Activated CD4-positive, alpha-beta T cell treated with anti-CD3 and anti-CD28 coated beads, Interleukin-2, amount 10 ng/mL, durations not matched to agents 7 days and 5 days (primary cell): ENCODE measurements at regions not wholly inside any gene's neighbourhood (a gene's known extent, or its start where the extent isn't known, plus 50 kb on each side); places are given as distances from the start of the nearest gene placed in this dataset.

Experiments used
- CTCF ChIA-PET: fragments of 350-600 bp; sonication (Branson Sonifier 250); formaldehyde crosslinking; loops from one replicate; lab custom pipeline; 2021; ENCODE audit warnings: antibody characterized with exemption; lab: Charles Lee
- POLR2A ChIA-PET: fragments of 350-600 bp; sonication (Branson Sonifier 250); formaldehyde crosslinking; loops from one replicate; lab custom pipeline; 2021; ENCODE audit warnings: antibody characterized with exemption; lab: Charles Lee
- DNase-seq: peaks from one replicate; pipeline ENCODE4 v3.0.0-alpha.2; 2020
- H3K27ac Mint-ChIP-seq: one replicate; pipeline ENCODE4 v1.8.0; 2021; ENCODE audit warnings: mild to moderate bottlenecking, moderate library complexity, mixed read lengths
- H3K27me3 Mint-ChIP-seq: one replicate; pipeline ENCODE4 v1.8.0; 2021; ENCODE audit warnings: mixed read lengths
- H3K36me3 Mint-ChIP-seq: one replicate; pipeline ENCODE4 v1.8.0; 2021; ENCODE audit warnings: low read depth, mixed read lengths
- H3K4me1 Mint-ChIP-seq: one replicate; pipeline ENCODE4 v1.8.0; 2021; ENCODE audit warnings: mixed read lengths
- H3K4me3 Mint-ChIP-seq: one replicate; pipeline ENCODE4 v1.8.0; 2021; ENCODE audit warnings: mild to moderate bottlenecking, moderate library complexity, mixed read lengths
- H3K9me3 Mint-ChIP-seq: one replicate; pipeline ENCODE4 v1.8.0; 2021; ENCODE audit warnings: mixed read lengths

DNA sequence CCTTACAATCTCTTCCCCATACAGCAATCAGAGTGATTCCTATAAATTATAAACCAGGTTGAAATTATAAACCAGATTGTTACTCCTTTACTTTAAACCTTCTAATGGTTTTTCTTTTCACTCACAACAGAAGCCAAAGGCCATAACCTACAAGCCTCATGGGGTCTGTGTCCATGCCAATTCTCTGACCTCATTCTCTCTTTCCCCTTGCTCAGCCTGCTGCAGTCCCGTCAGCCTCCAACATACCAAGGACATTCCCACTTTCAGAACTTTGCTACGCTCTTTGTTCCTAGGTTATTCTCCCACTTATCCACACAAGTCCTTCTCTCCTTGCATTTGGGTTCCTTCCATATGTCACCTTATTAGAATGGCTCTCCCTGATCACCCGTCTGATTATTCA is 277.9 kb upstream of the TCF21 start:
- Mint-ChIP-seq H3K4me3 (no peak overlapping the region), H3K27ac (no peak overlapping the region), H3K27me3 (no peaks in the 10 kb centered on the region), H3K9me3 (no peaks in the 10 kb centered on the region), H3K4me1 (no peaks in the 10 kb centered on the region), H3K36me3 (no peaks in the 10 kb centered on the region)
- POLR2A ChIA-PET, result no interaction called here
- CTCF ChIA-PET, result no interaction called here
- no peak for DNase-seq

DNA sequence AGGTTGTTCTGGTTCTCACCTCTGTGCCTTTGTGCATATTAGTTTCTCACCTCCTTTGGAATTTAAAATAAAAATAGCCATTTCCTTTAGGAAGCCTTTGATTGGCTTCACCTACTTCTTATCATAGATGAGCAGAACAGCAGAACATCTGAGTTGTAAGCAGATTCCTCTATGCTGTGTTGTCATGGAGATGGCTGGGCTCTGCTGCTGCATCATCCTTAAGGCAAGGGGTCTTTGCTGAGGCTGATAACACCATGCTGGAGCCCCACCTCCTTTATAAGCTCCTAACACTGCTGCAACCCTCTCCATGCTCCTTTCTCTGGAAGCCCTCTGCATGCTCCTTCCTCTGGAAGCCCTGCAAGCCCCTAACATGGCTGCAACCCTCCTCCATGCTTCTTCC is 276.5 kb upstream of the TCF21 start:
- no peak for DNase-seq
- no peaks in the 10 kb centered on the region for H3K36me3 Mint-ChIP-seq
- ChIA-PET CTCF (no interaction called here), POLR2A (no interaction called here)
- H3K9me3 Mint-ChIP-seq, result no peaks in the 10 kb centered on the region
- no peaks in the 10 kb centered on the region for H3K27me3 Mint-ChIP-seq
- no peaks in the 10 kb centered on the region for H3K4me1 Mint-ChIP-seq
- H3K4me3 Mint-ChIP-seq, result no peak overlapping the region
- H3K27ac Mint-ChIP-seq, result no peak overlapping the region

DNA sequence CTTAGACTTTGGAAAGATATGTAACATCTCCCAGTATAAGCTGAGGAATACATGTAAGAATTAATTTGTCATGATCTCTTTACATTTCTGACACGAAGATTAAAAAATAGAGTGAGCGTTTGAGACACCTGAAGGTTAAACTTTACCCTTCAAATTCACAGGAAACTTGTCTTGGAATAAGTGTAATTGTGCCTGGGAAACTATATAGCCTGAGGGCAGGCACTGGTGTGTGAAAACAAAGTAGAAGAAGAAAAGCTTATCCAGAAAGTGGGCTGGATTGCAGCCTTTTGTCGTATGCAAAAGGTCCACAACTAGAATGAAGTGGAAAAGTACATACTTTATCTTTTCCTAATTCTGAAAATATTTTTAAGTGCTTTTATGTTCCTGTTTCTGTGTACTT is 275.7 kb upstream of the TCF21 start:
- Mint-ChIP-seq H3K27me3 (no peaks in the 10 kb centered on the region), H3K4me3 (no peak overlapping the region), H3K27ac (no peak overlapping the region), H3K9me3 (no peaks in the 10 kb centered on the region), H3K36me3 (no peaks in the 10 kb centered on the region), H3K4me1 (no peaks in the 10 kb centered on the region)
- ChIA-PET CTCF (no interaction called here), POLR2A (no interaction called here)
- no peak for DNase-seq

DNA sequence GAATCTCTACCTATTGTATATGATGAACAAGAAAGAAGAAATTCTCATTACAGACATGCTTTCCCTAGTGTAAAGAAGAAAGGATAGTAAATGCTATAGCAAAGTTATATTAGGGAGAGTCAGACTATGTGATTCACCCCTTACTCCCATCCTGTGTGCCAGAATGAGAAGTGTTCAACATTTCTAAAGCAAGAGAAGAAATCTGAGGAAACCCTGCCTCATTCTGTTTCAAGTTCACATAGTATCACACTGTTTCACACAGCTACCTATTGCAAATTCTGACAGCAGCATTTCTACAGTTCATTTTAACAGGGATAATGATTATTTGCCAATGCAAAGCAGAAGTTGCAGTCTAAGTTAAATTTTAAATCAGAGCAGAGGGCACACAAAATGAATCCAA is 267.2 kb upstream of the TCF21 start:
- no peak overlapping the region for H3K4me3 Mint-ChIP-seq
- POLR2A ChIA-PET, result no interaction called here
- no peak for DNase-seq
- H3K27me3 Mint-ChIP-seq, result no peaks in the 10 kb centered on the region
- CTCF ChIA-PET, result no interaction called here
- no peaks in the 10 kb centered on the region for H3K36me3 Mint-ChIP-seq
- no peaks in the 10 kb centered on the region for H3K4me1 Mint-ChIP-seq
- no peak overlapping the region for H3K27ac Mint-ChIP-seq
- no peaks in the 10 kb centered on the region for H3K9me3 Mint-ChIP-seq

DNA sequence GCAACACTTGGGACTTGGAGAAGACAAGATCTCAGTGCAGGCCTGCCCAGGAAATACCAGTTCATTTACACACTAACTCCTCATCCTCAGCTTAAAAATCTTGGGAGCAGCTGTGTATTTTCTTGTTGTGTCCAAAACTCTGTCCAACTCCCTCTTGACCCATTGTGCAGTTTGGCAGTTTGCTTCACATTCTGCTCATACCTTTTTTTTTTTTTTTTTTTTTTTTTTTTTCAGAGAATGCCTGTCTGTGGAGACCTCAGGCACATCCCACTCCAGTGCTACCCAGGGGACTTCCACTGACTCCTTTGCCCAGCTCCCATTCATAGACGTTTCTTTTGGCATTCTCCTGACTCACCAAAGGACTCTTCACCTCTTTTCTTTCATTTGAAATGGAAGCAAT is 265.8 kb upstream of the TCF21 start:
- Mint-ChIP-seq H3K36me3 (no peaks in the 10 kb centered on the region), H3K4me1 (no peaks in the 10 kb centered on the region), H3K27me3 (no peaks in the 10 kb centered on the region), H3K27ac (no peak overlapping the region), H3K4me3 (no peak overlapping the region), H3K9me3 (no peaks in the 10 kb centered on the region)
- ChIA-PET POLR2A (no interaction called here), CTCF (no interaction called here)
- no peak for DNase-seq

DNA sequence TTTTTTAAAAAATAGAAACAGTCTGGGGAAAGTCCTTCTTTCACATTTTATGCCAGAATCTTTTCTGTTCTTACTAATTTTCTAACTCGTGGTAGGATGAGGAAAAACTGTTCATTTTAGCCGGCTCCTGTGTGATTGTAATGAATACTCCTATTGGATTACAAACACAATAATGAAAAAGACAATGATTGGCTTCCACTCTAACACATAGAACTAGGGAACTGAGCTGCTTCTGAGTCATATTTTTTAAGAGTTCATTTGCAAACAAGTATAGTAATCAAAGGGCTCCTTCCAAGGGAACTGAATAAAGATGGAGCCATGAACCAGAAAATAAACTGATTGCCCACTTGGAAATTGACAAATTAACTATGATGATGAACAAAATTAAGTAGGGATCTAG is 265.3 kb upstream of the TCF21 start:
- no peak for DNase-seq
- CTCF ChIA-PET, result no interaction called here
- H3K27ac Mint-ChIP-seq, result no peak overlapping the region
- H3K4me3 Mint-ChIP-seq, result no peak overlapping the region
- no peaks in the 10 kb centered on the region for H3K36me3 Mint-ChIP-seq
- no peaks in the 10 kb centered on the region for H3K27me3 Mint-ChIP-seq
- H3K4me1 Mint-ChIP-seq, result no peaks in the 10 kb centered on the region
- no peaks in the 10 kb centered on the region for H3K9me3 Mint-ChIP-seq
- POLR2A ChIA-PET, result no interaction called here

DNA sequence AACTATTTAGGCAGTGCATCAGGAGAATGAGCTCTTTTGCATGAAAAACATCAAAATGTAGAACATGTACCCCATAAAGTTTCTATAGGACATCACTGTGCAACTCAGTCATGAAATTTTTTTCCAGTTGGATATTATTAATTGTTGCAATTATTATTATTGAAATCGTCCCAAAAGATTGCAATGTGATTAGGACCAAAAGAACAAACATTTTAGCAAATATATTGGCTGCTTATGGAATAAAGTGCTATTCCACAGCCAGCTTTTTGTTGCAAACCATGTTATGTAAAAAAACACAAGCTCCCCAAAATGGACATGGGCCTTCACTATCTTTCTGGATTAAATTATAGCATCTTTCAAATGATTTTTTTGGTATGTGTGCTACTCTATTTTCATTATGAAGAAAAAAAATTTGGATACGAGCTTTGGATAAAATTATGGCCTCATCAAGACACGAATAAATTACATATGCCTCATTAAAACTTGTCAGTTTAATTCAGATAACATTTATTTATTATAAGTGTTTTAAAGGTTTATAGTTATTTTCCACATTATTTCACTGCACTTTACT is 262.7 kb upstream of the TCF21 start:
- Mint-ChIP-seq H3K27ac (no peak overlapping the region), H3K27me3 (no peaks in the 10 kb centered on the region), H3K9me3 (no peaks in the 10 kb centered on the region), H3K36me3 (no peaks in the 10 kb centered on the region), H3K4me3 (no peak overlapping the region), H3K4me1 (no peaks in the 10 kb centered on the region)
- CTCF ChIA-PET, result no interaction called here
- POLR2A ChIA-PET, result interaction anchor here (0.6 kb wide), 1 partner anchor 10 kb away, joined by 4 read pairs; no protein-coding TSS in a partner anchor
- no peak for DNase-seq

DNA sequence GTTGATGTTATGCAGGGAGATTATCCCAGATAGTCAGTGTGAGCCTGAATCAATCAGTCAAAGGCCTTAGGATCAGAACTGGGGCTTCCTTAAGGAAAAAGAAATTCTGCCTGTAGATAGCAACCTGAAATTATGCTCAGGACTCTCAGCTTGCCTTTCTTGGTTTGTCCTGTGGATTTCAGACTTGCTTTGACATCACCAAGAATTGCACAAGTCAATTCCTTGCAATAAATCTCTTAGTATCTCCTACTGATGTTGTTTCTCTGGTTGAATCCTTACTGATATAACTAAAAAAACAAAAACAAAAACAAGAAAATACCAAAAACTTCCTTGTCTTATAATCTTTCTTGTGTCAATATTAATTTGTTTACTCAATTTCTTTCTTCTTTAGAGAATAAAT is 258.9 kb upstream of the TCF21 start:
- Mint-ChIP-seq H3K9me3 (no peaks in the 10 kb centered on the region), H3K27ac (no peak overlapping the region), H3K36me3 (no peaks in the 10 kb centered on the region), H3K4me3 (no peak overlapping the region), H3K4me1 (no peaks in the 10 kb centered on the region), H3K27me3 (no peaks in the 10 kb centered on the region)
- POLR2A ChIA-PET, result no interaction called here
- CTCF ChIA-PET, result no interaction called here
- no peak for DNase-seq

DNA sequence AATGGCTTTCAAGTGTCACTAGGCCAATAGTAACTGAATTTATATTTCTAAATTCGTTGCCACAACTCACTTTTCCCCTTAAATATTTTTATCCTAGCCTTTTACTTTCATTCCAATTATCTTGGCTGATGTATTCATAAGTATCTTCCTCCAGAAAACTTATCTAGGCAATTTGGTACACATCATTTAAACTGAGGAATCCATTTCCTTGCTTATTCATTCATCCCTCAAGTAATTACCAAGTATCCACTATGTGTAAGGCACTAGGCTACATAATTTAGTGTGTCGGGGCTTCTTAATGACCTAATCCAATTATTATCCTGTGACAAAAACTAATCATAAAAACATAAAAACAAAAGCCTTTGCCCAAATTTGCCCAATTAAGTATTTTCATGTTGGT is 258.3 kb upstream of the TCF21 start:
- ChIA-PET POLR2A (no interaction called here), CTCF (no interaction called here)
- no peak for DNase-seq
- no peaks in the 10 kb centered on the region for H3K27me3 Mint-ChIP-seq
- H3K36me3 Mint-ChIP-seq, result no peaks in the 10 kb centered on the region
- H3K27ac Mint-ChIP-seq, result no peak overlapping the region
- H3K9me3 Mint-ChIP-seq, result no peaks in the 10 kb centered on the region
- H3K4me1 Mint-ChIP-seq, result no peaks in the 10 kb centered on the region
- no peak overlapping the region for H3K4me3 Mint-ChIP-seq

DNA sequence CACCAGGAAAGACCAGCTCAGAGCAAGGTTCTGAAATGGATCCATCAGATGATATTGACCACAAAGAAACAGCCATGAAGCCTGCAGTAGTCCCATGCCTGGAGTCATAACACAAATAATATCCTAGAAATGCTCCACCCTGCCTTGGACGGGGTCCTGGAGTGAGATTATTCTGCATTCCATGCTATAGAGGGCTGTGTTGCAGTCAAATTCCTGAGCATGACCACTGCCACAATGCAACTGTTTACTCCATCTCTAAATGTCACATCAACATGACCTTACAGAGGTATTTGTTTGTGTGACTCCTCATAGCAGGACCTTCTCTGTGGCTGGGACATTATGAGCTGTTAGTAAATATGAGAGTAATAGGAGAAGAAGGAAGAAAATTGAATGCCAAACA is 257.5 kb upstream of the TCF21 start:
- no peaks in the 10 kb centered on the region for H3K36me3 Mint-ChIP-seq
- H3K4me3 Mint-ChIP-seq, result no peak overlapping the region
- no peaks in the 10 kb centered on the region for H3K9me3 Mint-ChIP-seq
- CTCF ChIA-PET, result interaction anchor here (1.3 kb wide), 1 partner anchor 13 kb away, joined by 3 read pairs; no protein-coding TSS in a partner anchor
- no peak overlapping the region for H3K27ac Mint-ChIP-seq
- DNase-seq, result no peak
- no peaks in the 10 kb centered on the region for H3K27me3 Mint-ChIP-seq
- POLR2A ChIA-PET, result no interaction called here
- no peaks in the 10 kb centered on the region for H3K4me1 Mint-ChIP-seq

DNA sequence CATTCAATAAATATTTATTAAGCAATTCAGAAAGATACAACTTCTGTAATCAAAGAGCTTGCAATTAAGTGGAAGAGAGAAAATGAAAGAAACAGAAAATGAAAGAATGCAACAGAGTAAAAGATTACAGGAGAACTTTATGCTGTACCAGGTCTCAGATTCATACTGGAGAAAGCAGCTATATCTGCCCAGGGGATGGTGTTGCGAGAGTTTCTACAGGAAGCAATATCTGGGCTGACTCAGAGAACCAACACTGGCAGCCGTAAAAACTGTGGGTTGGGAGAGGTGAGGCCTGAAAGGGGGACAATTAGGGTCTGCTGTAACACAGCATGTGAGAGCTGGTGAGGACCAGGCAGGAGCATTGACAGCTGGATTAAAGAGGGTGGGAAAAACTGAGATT is 256.7 kb upstream of the TCF21 start:
- H3K4me3 Mint-ChIP-seq, result no peak overlapping the region
- no peaks in the 10 kb centered on the region for H3K36me3 Mint-ChIP-seq
- POLR2A ChIA-PET, result no interaction called here

DNA sequence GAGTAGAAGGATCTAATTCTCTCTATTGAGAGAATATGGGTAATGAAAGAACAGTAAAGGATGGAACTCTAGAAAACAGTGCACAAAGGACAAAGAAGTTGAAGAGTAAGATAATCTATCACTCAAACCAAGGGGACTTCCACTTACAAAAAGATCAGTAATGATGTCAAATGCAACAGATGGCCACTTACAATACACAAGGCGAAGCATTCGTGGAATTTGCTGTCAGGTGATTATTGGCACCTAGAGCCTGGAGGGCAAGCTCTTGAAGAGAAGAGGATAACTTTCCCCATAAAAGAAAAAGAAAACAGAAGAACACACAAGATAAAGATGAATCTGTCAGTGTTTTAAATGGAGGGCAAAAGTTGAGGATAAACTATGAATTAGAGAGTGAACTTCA is 256.0 kb upstream of the TCF21 start:
- ChIA-PET CTCF (interaction anchor here (1.3 kb wide), 1 partner anchor 11 kb away, joined by 3 read pairs; no protein-coding TSS in a partner anchor), POLR2A (no interaction called here)
- H3K4me3 Mint-ChIP-seq, result no peak overlapping the region
- no peak overlapping the region for H3K27ac Mint-ChIP-seq
- DNase-seq, result no peak
- no peaks in the 10 kb centered on the region for H3K27me3 Mint-ChIP-seq
- H3K9me3 Mint-ChIP-seq, result no peaks in the 10 kb centered on the region
- H3K36me3 Mint-ChIP-seq, result no peaks in the 10 kb centered on the region
- H3K4me1 Mint-ChIP-seq, result no peaks in the 10 kb centered on the region

More for the DNA sequence above, 256.7 kb upstream of the TCF21 start:
- H3K27me3 Mint-ChIP-seq, result no peaks in the 10 kb centered on the region
- DNase-seq, result no peak
- H3K9me3 Mint-ChIP-seq, result no peaks in the 10 kb centered on the region
- no peaks in the 10 kb centered on the region for H3K4me1 Mint-ChIP-seq
- H3K27ac Mint-ChIP-seq, result no peak overlapping the region
- CTCF ChIA-PET, result interaction anchor here (1.3 kb wide), 1 partner anchor 12 kb away, joined by 3 read pairs; no protein-coding TSS in a partner anchor

DNA sequence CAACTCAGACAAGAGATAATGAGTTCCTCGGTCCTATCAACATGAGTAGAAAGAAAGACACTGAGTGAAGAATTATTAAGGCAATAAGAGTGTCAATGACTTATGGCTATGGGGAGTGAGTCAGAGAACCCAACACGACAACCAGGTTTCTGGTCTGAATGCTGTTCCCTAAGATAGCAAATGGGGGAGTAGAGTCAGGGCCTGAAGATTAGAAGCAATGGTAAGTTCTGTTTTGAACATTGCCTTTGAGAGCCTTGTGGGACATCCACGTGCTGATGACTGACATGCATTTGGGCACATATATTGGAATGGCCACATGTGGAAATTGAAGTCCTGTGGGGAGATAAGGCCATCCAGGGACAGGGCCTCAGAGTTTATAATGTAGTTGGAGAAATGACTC is 254.4 kb upstream of the TCF21 start:
- POLR2A ChIA-PET, result no interaction called here
- DNase-seq, result no peak
- CTCF ChIA-PET, result no interaction called here
- no peaks in the 10 kb centered on the region for H3K27me3 Mint-ChIP-seq
- no peaks in the 10 kb centered on the region for H3K9me3 Mint-ChIP-seq
- no peaks in the 10 kb centered on the region for H3K36me3 Mint-ChIP-seq
- no peak overlapping the region for H3K27ac Mint-ChIP-seq
- no peak overlapping the region for H3K4me3 Mint-ChIP-seq
- no peaks in the 10 kb centered on the region for H3K4me1 Mint-ChIP-seq

DNA sequence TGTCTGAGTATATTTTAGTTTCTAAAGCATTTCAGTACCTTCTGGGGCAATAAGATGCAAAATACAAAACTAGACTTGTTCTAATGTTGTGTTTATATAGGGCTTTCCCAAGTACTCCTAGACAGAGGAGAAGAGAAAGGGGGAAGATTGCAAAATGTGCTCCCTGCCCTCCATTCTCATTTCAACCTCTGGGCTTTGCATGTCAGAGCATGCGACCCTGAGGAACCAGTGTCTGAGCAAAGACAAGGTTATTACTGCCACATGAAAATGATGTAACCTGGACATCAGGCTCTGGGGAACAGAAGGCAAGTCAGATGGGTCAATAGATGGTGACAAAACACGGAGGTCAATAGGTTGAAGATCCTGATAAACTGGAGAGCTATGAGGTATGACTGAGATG is 253.5 kb upstream of the TCF21 start:
- Mint-ChIP-seq H3K9me3 (no peaks in the 10 kb centered on the region), H3K36me3 (no peaks in the 10 kb centered on the region), H3K27ac (no peak overlapping the region), H3K4me1 (no peaks in the 10 kb centered on the region), H3K4me3 (no peak overlapping the region), H3K27me3 (no peaks in the 10 kb centered on the region)
- POLR2A ChIA-PET, result no interaction called here
- CTCF ChIA-PET, result no interaction called here
- no peak for DNase-seq
